SW480 (cell line): ENCODE measurements at regions not wholly inside any gene's neighbourhood (a gene's known extent, or its start where the extent isn't known, plus 50 kb on each side); places are given as distances from the start of the nearest gene placed in this dataset.
"Not testable (repeated sequence)": the region's sequence is repeated elsewhere in the genome, so short reads cannot be mapped to it uniquely, and the experiment has no call there.

Experiments used
- DNase-seq: peaks from one replicate; pipeline ENCODE4 v3.0.0-alpha.2; 2016; ENCODE audit warnings: low spot score

- DNase-seq, result no peak
Measured at GRCh38 chr3:88678747-88679146, 428.7 kb upstream of the EPHA3 start.

GRCh38 chr3:88690287-88690686 is 417.1 kb upstream of the EPHA3 start:
- DNase-seq, result no peak

GRCh38 chr3:88691081-88691480 is 416.3 kb upstream of the EPHA3 start:
- DNase-seq, result no peak

- DNase-seq, result no peak
Measured at GRCh38 chr3:88703501-88704059, 403.8 kb upstream of the EPHA3 start.

- no peak for DNase-seq
Measured at GRCh38 chr3:88704338-88704737, 403.1 kb upstream of the EPHA3 start.

- DNase-seq, result no peak
Measured at GRCh38 chr3:88707837-88708236, 399.6 kb upstream of the EPHA3 start.

GRCh38 chr3:88712552-88712951 is 394.9 kb upstream of the EPHA3 start:
- DNase-seq, result no peak

- no peak for DNase-seq
Measured at GRCh38 chr3:88713233-88713691, 394.2 kb upstream of the EPHA3 start.

- no peak for DNase-seq
Measured at GRCh38 chr3:88725440-88726165, 381.8 kb upstream of the EPHA3 start.

- no peak for DNase-seq
Measured at GRCh38 chr3:88732186-88732585, 375.2 kb upstream of the EPHA3 start.

GRCh38 chr3:88742106-88742505 is 365.3 kb upstream of the EPHA3 start:
- DNase-seq, result no peak

GRCh38 chr3:88742674-88743507 is 364.5 kb upstream of the EPHA3 start:
- DNase-seq, result no peak

- no peak for DNase-seq
Measured at GRCh38 chr3:88744896-88745295, 362.5 kb upstream of the EPHA3 start.

GRCh38 chr3:88747145-88747544 is 360.3 kb upstream of the EPHA3 start:
- DNase-seq, result not testable (repeated sequence)

- no peak for DNase-seq
Measured at GRCh38 chr3:88758676-88759075, 348.7 kb upstream of the EPHA3 start.

GRCh38 chr3:88767746-88768145 is 339.7 kb upstream of the EPHA3 start:
- no peak for DNase-seq

GRCh38 chr3:88773766-88774165 is 333.7 kb upstream of the EPHA3 start:
- DNase-seq, result no peak

GRCh38 chr3:88775026-88775690 is 332.3 kb upstream of the EPHA3 start:
- no peak for DNase-seq

GRCh38 chr3:88779482-88779881 is 327.9 kb upstream of the EPHA3 start:
- DNase-seq, result no peak

- no peak for DNase-seq
Measured at GRCh38 chr3:88784925-88785324, 322.5 kb upstream of the EPHA3 start.

- no peak for DNase-seq
Measured at GRCh38 chr3:88785841-88786240, 321.6 kb upstream of the EPHA3 start.

GRCh38 chr3:88795503-88795902 is 311.9 kb upstream of the EPHA3 start:
- no peak for DNase-seq
